ENCODE measurements at regions not wholly inside any gene's neighbourhood (a gene's known extent, or its start where the extent isn't known, plus 50 kb on each side); places are given as distances from the start of the nearest gene placed in this dataset.
A peak's percentile ranks its signal among the peaks of the same experiment; 100 is the strongest.

DNA sequence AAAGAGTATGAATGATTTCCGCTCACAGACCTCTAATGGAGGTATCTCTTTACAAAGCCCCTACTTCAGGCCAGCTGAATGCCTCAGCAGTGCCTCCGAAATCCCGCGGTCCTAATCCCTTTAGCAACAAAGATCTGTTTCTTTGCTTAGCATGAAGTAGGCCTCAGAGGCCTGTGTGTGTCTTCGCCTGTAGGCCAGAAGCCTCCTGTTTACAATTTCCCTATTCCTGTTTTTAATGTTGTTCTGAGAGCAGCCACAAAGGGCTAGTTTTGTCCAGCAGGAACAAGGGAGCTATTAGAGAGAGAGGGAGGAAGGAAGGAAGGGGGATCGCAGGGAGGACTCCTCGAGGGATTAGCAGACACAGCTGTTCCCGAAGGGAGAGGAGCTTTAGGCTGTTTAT lies 166.4 kb upstream of the SPRY4 start:
- H3K27ac ChIP-seq (ENCODE audit: extremely low read length, insufficient read depth, low read length) = no peak overlapping the region
- ChIA-PET POLR2A (no interaction called here), CTCF (ENCODE audit: low intra/inter-chr PET ratio, low total read pairs) (no interaction called here)
- no peak for DNase-seq (ENCODE audit: low spot score)
- BruUV-seq (replicated peaks) = no TSS peak
- intact Hi-C loops (cut with micrococcal nuclease; ENCODE audit: unreplicated experiment) = loop anchor here (1.0 to 10.0 kb wide), 2 partner anchors 8 to 934 kb away; no protein-coding TSS in a partner anchor
- 76% methylated on average over 8 of the region's 8 CpGs for whole genome bisulfite sequencing (ENCODE audit: low lambda C conversion rate)
- H4K20me1 ChIP-seq (ENCODE audit: insufficient read depth, low read length) = no peaks in the 10 kb centered on the region
- no peak overlapping the region for H3K9ac ChIP-seq (ENCODE audit: insufficient read depth, low read depth, low read length)
- H3K4me2 ChIP-seq (ENCODE audit: low read depth, low read length) = no peak overlapping the region
- TF ChIP-seq, protein P1, sequence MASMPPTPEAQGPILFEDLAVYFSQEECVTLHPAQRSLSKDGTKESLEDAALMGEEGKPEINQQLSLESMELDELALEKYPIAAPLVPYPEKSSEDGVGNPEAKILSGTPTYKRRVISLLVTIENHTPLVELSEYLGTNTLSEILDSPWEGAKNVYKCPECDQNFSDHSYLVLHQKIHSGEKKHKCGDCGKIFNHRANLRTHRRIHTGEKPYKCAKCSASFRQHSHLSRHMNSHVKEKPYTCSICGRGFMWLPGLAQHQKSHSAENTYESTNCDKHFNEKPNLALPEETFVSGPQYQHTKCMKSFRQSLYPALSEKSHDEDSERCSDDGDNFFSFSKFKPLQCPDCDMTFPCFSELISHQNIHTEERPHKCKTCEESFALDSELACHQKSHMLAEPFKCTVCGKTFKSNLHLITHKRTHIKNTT (CRISPR knock-in tag; IDR thresholded peaks at IDR 0.05) = no peak
- TF ChIP-seq EHMT2 (IDR thresholded peaks at IDR 0.05; ENCODE audit: borderline replicate concordance, low read depth, low read length) (no peak), ZNF263 (CRISPR knock-in tag; IDR thresholded peaks at IDR 0.05) (peak; percentile 84)
- in situ Hi-C loops (cut with HindIII; ENCODE audit: extremely low pct_ligation_motif_present, low pct_unique_long_range_greater_than_20kb) = no loop called here
- H3K79me2 ChIP-seq (ENCODE audit: insufficient read depth, low read length) = no peaks in the 10 kb centered on the region
- no peak overlapping the region for H2AFZ ChIP-seq (ENCODE audit: low read length)
- no peaks in the 10 kb centered on the region for H3K27me3 ChIP-seq (ENCODE audit: control insufficient read depth in 1 of 2, insufficient read depth in 2 of 2, low read length in 2 of 2)
- peaks cover 0 to 2% of the 10 kb centered on the region in 2 experiments; a peak in 1 of 5 replicates for H3K36me3 ChIP-seq (replicated peaks in 1 of 2; ENCODE audit: control insufficient read depth in 1 of 2, insufficient read depth in 2 of 2, low read length in 2 of 2)
- H3K4me3 ChIP-seq (replicated peaks in 1 of 3; ENCODE audit: insufficient read depth in 1 of 3, low read depth in 2 of 3, low read length in 3 of 3) = no peak overlapping the region
- ATAC-seq = no peak
- no peak for FAIRE-seq
- H3K4me1 ChIP-seq (ENCODE audit: insufficient read depth, low read length) = peaks cover 15% of the 10 kb centered on the region
- no peaks in the 10 kb centered on the region for H3K9me3 ChIP-seq (ENCODE audit: low read length)

DNA sequence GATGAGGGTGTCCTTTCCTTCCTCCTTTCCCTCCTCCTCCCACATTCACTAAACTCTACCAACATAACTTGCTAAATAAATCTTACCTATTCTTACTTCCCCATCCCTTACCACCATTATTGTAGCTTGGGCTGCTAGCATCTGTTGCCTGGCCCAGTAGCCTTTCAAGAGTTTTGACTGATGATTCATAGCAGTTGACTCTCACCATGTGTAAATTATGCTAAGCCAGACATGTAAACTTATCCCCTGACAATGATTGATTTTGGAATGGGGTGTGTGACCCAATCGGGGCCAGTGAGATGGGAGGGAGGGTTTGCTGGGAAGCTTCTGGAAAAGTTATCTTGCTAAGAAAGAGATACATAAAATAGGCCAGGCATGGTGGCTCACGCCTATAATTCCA lies 161.8 kb upstream of the SPRY4 start:
- DNase-seq (ENCODE audit: low spot score) (no peak), FAIRE-seq (no peak), ATAC-seq (no peak)
- H3K27ac ChIP-seq (ENCODE audit: extremely low read length, insufficient read depth, low read length) = no peak overlapping the region
- no peaks in the 10 kb centered on the region for H3K27me3 ChIP-seq (ENCODE audit: control insufficient read depth in 1 of 2, insufficient read depth in 2 of 2, low read length in 2 of 2)
- no peak overlapping the region for H3K4me3 ChIP-seq (replicated peaks in 1 of 3; ENCODE audit: insufficient read depth in 1 of 3, low read depth in 2 of 3, low read length in 3 of 3)
- H3K9ac ChIP-seq (ENCODE audit: insufficient read depth, low read depth, low read length) = no peak overlapping the region
- no peaks in the 10 kb centered on the region for H3K9me3 ChIP-seq (ENCODE audit: low read length)
- ChIA-PET POLR2A (no interaction called here), CTCF (ENCODE audit: low intra/inter-chr PET ratio, low total read pairs) (no interaction called here)
- intact Hi-C loops (cut with micrococcal nuclease; ENCODE audit: unreplicated experiment) (no loop called here), in situ Hi-C loops (cut with HindIII; ENCODE audit: extremely low pct_ligation_motif_present, low pct_unique_long_range_greater_than_20kb) (no loop called here)
- 89% methylated on average over 2 of the region's 2 CpGs for WGBS (ENCODE audit: low lambda C conversion rate)
- peaks cover 0 to 2% of the 10 kb centered on the region in 2 experiments; a peak in 1 of 5 replicates for H3K36me3 ChIP-seq (replicated peaks in 1 of 2; ENCODE audit: control insufficient read depth in 1 of 2, insufficient read depth in 2 of 2, low read length in 2 of 2)
- H2AFZ ChIP-seq (ENCODE audit: low read length) = no peak overlapping the region
- BruUV-seq (replicated peaks) = no TSS peak
- no peak overlapping the region for H3K4me2 ChIP-seq (ENCODE audit: low read depth, low read length)
- H3K79me2 ChIP-seq (ENCODE audit: insufficient read depth, low read length) = no peaks in the 10 kb centered on the region
- peaks cover 24% of the 10 kb centered on the region for H3K4me1 ChIP-seq (ENCODE audit: insufficient read depth, low read length)
- H4K20me1 ChIP-seq (ENCODE audit: insufficient read depth, low read length) = no peaks in the 10 kb centered on the region
- no peak for TF ChIP-seq ZNF550 (CRISPR knock-in tag; IDR thresholded peaks at IDR 0.05; ENCODE audit: borderline replicate concordance)
- no peak for TF ChIP-seq ZNF354B (CRISPR knock-in tag; IDR thresholded peaks at IDR 0.05)
- no peak for TF ChIP-seq PHF5A (CRISPR knock-in tag; IDR thresholded peaks at IDR 0.05; ENCODE audit: low read depth, unreplicated experiment)
- TF ChIP-seq, protein P2, sequence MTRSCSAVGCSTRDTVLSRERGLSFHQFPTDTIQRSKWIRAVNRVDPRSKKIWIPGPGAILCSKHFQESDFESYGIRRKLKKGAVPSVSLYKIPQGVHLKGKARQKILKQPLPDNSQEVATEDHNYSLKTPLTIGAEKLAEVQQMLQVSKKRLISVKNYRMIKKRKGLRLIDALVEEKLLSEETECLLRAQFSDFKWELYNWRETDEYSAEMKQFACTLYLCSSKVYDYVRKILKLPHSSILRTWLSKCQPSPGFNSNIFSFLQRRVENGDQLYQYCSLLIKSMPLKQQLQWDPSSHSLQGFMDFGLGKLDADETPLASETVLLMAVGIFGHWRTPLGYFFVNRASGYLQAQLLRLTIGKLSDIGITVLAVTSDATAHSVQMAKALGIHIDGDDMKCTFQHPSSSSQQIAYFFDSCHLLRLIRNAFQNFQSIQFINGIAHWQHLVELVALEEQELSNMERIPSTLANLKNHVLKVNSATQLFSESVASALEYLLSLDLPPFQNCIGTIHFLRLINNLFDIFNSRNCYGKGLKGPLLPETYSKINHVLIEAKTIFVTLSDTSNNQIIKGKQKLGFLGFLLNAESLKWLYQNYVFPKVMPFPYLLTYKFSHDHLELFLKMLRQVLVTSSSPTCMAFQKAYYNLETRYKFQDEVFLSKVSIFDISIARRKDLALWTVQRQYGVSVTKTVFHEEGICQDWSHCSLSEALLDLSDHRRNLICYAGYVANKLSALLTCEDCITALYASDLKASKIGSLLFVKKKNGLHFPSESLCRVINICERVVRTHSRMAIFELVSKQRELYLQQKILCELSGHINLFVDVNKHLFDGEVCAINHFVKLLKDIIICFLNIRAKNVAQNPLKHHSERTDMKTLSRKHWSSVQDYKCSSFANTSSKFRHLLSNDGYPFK (CRISPR knock-in tag; IDR thresholded peaks at IDR 0.05; ENCODE audit: borderline replicate concordance) = no peak
- TF ChIP-seq ZNF383 (CRISPR knock-in tag; IDR thresholded peaks at IDR 0.05; ENCODE audit: borderline replicate concordance) = no peak
- no peak for TF ChIP-seq SKI (IDR thresholded peaks at IDR 0.05; ENCODE audit: partially characterized antibody)
- TF ChIP-seq KMT2B (CRISPR knock-in tag; IDR thresholded peaks at IDR 0.05) = no peak
- TF ChIP-seq FOXA1 (IDR thresholded peaks at IDR 0.05) = no peak
- TF ChIP-seq FOXA1 (CRISPR knock-in tag; IDR thresholded peaks at IDR 0.05) = no peak
- no peak for TF ChIP-seq ZSCAN30 (CRISPR knock-in tag; IDR thresholded peaks at IDR 0.05)
- no peak for TF ChIP-seq POGZ (CRISPR knock-in tag; IDR thresholded peaks at IDR 0.05)
- TF ChIP-seq SP5 (CRISPR knock-in tag; IDR thresholded peaks at IDR 0.05; ENCODE audit: borderline replicate concordance, low read depth) = no peak
- no peak for TF ChIP-seq SYNCRIP (IDR thresholded peaks at IDR 0.05; ENCODE audit: insufficient read depth, low read depth, low read length)
- no peak for TF ChIP-seq ZNF446 (CRISPR knock-in tag; IDR thresholded peaks at IDR 0.05)
